Endothelial cell (in vitro differentiated cells): ENCODE measurements at regions not wholly inside any gene's neighbourhood (a gene's known extent, or its start where the extent isn't known, plus 50 kb on each side); places are given as distances from the start of the nearest gene placed in this dataset.

Experiments
- DNase-seq: peaks from one replicate; pipeline ENCODE4 v3.0.0; 2021; ENCODE audit warnings: low spot score
- H3K27ac Mint-ChIP-seq: one replicate; pipeline ENCODE4 v1.8.0; 2021; ENCODE audit warnings: mixed read lengths, inconsistent platforms; ENCODE audit not compliant: unreplicated experiment
- H3K27me3 Mint-ChIP-seq: one replicate; pipeline ENCODE4 v1.8.0; 2021; ENCODE audit warnings: mild to moderate bottlenecking, moderate library complexity, mixed read lengths, inconsistent platforms; ENCODE audit not compliant: unreplicated experiment
- H3K36me3 Mint-ChIP-seq: one replicate; pipeline ENCODE4 v1.8.0; 2021; ENCODE audit warnings: mild to moderate bottlenecking, low read depth, mixed read lengths, inconsistent platforms; ENCODE audit not compliant: unreplicated experiment
- H3K4me1 Mint-ChIP-seq: one replicate; pipeline ENCODE4 v1.8.0; 2021; ENCODE audit warnings: mild to moderate bottlenecking, mixed read lengths, inconsistent platforms; ENCODE audit not compliant: unreplicated experiment
- H3K4me3 Mint-ChIP-seq: one replicate; pipeline ENCODE4 v1.8.0; 2021; ENCODE audit warnings: mild to moderate bottlenecking, mixed read lengths, inconsistent platforms; ENCODE audit not compliant: unreplicated experiment
- H3K9me3 Mint-ChIP-seq: one replicate; pipeline ENCODE4 v1.8.0; 2021; ENCODE audit warnings: mixed read lengths, inconsistent platforms; ENCODE audit not compliant: unreplicated experiment
- CTCF ChIP-seq: fragments of 200-600 bp; sonication (generic); IDR thresholded peaks from one replicate; pipeline ENCODE4 v1.5.0; 2021; ENCODE audit warnings: antibody characterized with exemption; ENCODE audit not compliant: unreplicated experiment

- Mint-ChIP-seq H3K36me3 (no peaks in the 10 kb centered on the region), H3K9me3 (no peaks in the 10 kb centered on the region), H3K4me3 (no peak overlapping the region), H3K4me1 (peaks cover 6% of the 10 kb centered on the region), H3K27ac (no peak overlapping the region), H3K27me3 (no peaks in the 10 kb centered on the region)
- no peak for TF ChIP-seq CTCF
- no peak for DNase-seq
These were observed 142.4 kb downstream of the DACT1 start for GRCh38 chr14:58780185-58780584.

- Mint-ChIP-seq H3K9me3 (no peaks in the 10 kb centered on the region), H3K36me3 (no peaks in the 10 kb centered on the region), H3K27me3 (no peaks in the 10 kb centered on the region), H3K4me3 (no peak overlapping the region), H3K27ac (no peak overlapping the region), H3K4me1 (peaks cover 7% of the 10 kb centered on the region)
- no peak for DNase-seq
- TF ChIP-seq CTCF, result no peak
These were observed 142.8 kb downstream of the DACT1 start for GRCh38 chr14:58780605-58781004.

GRCh38 chr14:58782011-58782410 is 144.2 kb downstream of the DACT1 start:
- no peaks in the 10 kb centered on the region for H3K36me3 Mint-ChIP-seq
- no peak for DNase-seq
- no peak overlapping the region for H3K4me3 Mint-ChIP-seq
- H3K27ac Mint-ChIP-seq, result no peak overlapping the region
- H3K4me1 Mint-ChIP-seq, result peaks cover 17% of the 10 kb centered on the region
- no peaks in the 10 kb centered on the region for H3K27me3 Mint-ChIP-seq
- no peak for TF ChIP-seq CTCF
- no peaks in the 10 kb centered on the region for H3K9me3 Mint-ChIP-seq

- no peak for TF ChIP-seq CTCF
- DNase-seq, result no peak
- no peak overlapping the region for H3K27ac Mint-ChIP-seq
- H3K4me1 Mint-ChIP-seq, result peaks cover 15% of the 10 kb centered on the region
- H3K4me3 Mint-ChIP-seq, result no peak overlapping the region
- no peaks in the 10 kb centered on the region for H3K9me3 Mint-ChIP-seq
- H3K36me3 Mint-ChIP-seq, result no peaks in the 10 kb centered on the region
- H3K27me3 Mint-ChIP-seq, result no peaks in the 10 kb centered on the region
These were observed 146.2 kb downstream of the DACT1 start for GRCh38 chr14:58783792-58784511.

- Mint-ChIP-seq H3K4me3 (no peak overlapping the region), H3K9me3 (no peaks in the 10 kb centered on the region), H3K27me3 (no peaks in the 10 kb centered on the region), H3K36me3 (no peaks in the 10 kb centered on the region), H3K4me1 (peaks cover 15% of the 10 kb centered on the region), H3K27ac (no peak overlapping the region)
- no peak for DNase-seq
- TF ChIP-seq CTCF, result no peak
These were observed 147.2 kb downstream of the DACT1 start for GRCh38 chr14:58784931-58785330.
